HUDEP-2 (cell line): ENCODE measurements at regions not wholly inside any gene's neighbourhood (a gene's known extent, or its start where the extent isn't known, plus 50 kb on each side); places are given as distances from the start of the nearest gene placed in this dataset.
"Not testable (repeated sequence)": the region's sequence is repeated elsewhere in the genome, so short reads cannot be mapped to it uniquely, and the experiment has no call there.

Experiments used
- DNase-seq, 76 experiments: peaks; one replicate each; lab custom pipeline; 2025; ENCODE audit not compliant: unreplicated experiment in 76 of 76; lab: John Stamatoyannopoulos, UW

DNA sequence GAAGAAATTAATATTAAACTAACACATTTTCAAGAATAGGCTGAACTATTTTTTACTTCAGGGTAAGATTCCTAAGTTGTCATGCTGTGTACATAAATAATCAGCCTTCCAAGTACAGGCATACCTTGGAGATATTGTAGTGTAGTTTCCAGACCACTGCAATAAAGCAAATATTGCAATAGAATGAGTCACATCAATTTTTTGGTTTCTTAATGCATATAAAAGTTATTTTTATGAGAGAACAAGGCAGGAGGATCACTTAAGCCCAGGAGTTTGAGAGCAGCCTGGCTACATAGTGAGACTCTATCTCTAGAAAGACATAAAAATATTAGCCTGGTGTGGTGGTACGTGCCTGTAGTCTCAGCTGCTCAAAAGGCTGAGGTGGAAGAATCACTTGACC is 511.5 kb downstream of the UQCRFS1 start:
- DNase-seq: no peak

- DNase-seq: no peak
These were observed 512.8 kb downstream of the UQCRFS1 start for GRCh38 chr19:28700176-28700575.

DNA sequence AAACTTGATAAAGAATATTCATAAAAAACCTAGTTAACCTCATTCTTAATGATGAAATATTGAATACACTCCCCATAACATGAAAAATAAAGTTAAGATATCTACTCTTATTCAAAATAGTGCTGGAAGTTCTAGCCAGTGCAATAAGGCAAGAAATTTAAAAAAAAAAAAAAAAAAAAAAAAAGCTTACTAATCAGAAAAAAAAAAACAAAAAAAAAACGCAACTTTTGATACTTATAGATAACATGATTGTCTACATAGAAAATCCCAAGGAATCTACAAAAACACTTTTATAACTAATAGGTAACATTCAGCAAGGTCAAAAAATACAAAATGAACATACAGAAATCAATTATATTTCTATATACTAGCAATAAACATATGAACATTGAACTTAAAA is 515.6 kb downstream of the UQCRFS1 start:
- DNase-seq: no peak

DNA sequence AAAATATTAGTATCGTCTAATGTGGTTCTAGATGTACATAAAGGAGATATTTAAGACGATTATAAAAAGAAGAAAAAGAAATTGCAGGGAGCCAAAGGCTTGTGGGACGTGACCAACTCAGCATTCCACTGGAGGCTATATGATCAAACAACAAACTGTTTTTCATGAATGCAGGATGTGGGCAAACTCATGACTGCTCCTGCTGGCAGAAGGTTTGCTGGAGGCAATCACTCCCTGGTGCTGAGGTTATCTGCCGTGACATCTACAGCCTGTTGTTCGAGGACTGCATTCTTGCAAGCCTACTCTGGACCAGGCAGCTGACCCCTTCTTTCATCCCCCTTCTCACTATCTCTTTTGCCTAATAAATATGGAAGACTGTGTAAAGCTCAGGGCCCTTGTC is 518.1 kb downstream of the UQCRFS1 start:
- peak in 2 of 76 experiments; percentile 5 to 17 for DNase-seq

DNA sequence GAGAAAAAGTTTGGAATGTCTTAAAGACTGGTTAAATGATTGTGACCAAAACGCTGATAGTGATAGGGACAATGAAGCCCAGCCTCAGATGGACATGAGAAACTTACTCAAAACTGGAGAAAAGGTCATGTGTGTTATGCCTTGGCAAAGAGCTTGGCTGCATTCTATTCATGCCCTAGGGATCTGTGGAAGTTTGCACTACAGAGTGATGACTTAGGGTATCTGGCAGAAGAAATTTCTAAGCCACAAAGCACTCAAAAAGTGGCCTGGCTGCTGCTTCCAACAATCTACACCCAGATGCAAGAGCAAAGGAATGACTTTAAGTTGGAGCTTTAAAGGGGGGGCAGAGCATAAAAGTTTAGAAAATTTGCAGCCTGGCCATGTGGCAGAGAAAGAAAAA is 521.3 kb downstream of the UQCRFS1 start:
- no peak for DNase-seq

DNA sequence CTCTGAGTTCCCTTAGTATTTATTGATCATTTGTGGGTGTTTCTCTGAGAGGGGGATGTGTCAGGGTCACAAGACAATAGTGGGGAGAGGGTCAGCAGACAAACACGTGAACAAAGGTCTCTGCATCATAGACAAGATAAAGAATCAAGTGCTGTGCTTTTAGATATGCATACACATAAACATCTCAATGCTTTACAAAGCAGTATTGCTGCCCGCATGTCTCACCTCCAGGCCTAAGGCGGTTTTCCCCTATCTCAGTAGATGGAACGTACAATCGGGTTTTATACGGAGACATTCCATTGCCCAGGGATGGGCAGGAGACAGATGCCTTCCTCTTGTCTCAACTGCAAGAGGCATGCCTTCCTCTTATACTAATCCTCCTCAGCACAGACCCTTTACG is 523.5 kb downstream of the UQCRFS1 start:
- DNase-seq: not testable (repeated sequence)

- no peak for DNase-seq
These were observed 525.7 kb downstream of the UQCRFS1 start for GRCh38 chr19:28687296-28687695.

GRCh38 chr19:28686756-28687155 is 526.2 kb downstream of the UQCRFS1 start:
- DNase-seq: peak in 5 of 76 experiments; percentile 22 to 56 (median 39)

- DNase-seq: peak in 6 of 76 experiments; percentile 24 to 57 (median 38)
These were observed 527.1 kb downstream of the UQCRFS1 start for GRCh38 chr19:28685802-28686201.

GRCh38 chr19:28685077-28685476 is 527.9 kb downstream of the UQCRFS1 start:
- DNase-seq: not testable (repeated sequence)

GRCh38 chr19:28680111-28680510 is 532.8 kb downstream of the UQCRFS1 start:
- DNase-seq: no peak

DNA sequence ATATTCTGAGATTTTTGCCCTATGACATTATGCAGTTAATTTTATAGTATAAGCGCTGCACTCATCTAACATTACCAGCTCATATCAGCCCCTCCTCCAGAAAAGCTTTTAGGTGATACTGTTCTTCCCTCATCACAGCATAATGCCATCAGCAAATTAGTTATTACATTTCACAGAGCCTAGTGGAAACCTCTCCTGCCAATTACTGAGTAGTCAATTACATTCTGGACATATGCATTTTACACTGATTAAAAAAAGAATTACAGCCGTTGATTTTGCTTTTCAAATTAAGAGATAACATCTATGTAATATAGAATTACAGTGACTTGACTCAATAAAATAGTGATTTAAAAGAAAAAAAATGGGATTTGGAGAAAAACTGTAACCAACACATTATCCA is 542.1 kb downstream of the UQCRFS1 start:
- no peak for DNase-seq

GRCh38 chr19:28669804-28670203 is 543.1 kb downstream of the UQCRFS1 start:
- DNase-seq: no peak

- DNase-seq: no peak
These were observed 545.5 kb downstream of the UQCRFS1 start for GRCh38 chr19:28667348-28667977.

GRCh38 chr19:28665748-28666147 is 547.2 kb downstream of the UQCRFS1 start:
- no peak for DNase-seq

GRCh38 chr19:28656644-28657043 is 556.3 kb downstream of the UQCRFS1 start:
- DNase-seq: no peak

DNA sequence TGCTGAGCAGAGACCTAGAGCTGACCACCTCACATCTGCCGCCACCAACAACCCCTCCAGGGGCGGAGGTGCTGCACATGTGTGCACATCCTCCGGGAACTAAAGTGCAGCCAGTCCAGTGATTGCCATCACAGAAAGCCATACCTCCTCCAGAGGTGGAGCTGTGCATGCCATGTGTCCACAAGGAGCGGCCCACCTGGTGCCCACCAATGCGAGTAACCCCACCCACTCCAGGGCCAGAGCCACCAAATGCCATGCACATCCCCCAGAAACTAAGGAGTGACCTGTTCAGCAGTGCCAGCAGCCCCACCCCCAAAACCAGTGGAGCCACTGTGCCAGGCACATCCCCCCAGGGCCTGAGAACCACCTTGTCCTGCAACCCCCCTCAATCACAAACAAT is 557.9 kb downstream of the UQCRFS1 start:
- DNase-seq: no peak

GRCh38 chr19:28652765-28653164 is 560.2 kb downstream of the UQCRFS1 start:
- no peak for DNase-seq

DNA sequence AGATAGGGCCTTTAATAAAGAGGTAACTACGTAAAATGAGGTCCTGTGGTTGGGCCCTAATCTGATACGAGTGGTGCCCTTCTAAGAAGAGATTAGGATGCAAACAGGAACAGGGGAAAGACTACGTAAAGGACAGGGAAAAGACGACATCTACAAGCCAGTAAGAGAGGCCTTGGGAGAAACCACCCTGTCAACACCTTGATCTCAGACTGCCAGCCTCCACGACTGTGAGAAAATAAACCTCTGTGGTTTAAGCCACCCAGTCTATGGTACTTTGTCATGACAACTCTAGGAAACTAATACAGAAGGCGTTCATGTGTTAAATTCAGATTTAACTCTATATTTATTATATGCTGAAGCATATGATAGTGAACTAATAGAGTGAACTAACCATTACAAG is 566.3 kb downstream of the UQCRFS1 start:
- no peak for DNase-seq

- DNase-seq: no peak
These were observed 568.7 kb downstream of the UQCRFS1 start for GRCh38 chr19:28644169-28644775.

GRCh38 chr19:28642787-28643683 is 569.9 kb downstream of the UQCRFS1 start:
- no peak for DNase-seq

- no peak for DNase-seq
These were observed 571.6 kb downstream of the UQCRFS1 start for GRCh38 chr19:28641395-28641794.
